HL-60/S4 treated with retinoic acid at 250 ng/mL for 4 days and 3 days (cell line): ENCODE measurements at regions not wholly inside any gene's neighbourhood (a gene's known extent, or its start where the extent isn't known, plus 50 kb on each side); places are given as distances from the start of the nearest gene placed in this dataset.
"Not testable (repeated sequence)": the region's sequence is repeated elsewhere in the genome, so short reads cannot be mapped to it uniquely, and the experiment has no call there.

Experiments
- in situ Hi-C: fragments of 300-500 bp; cut with MboI; formaldehyde crosslinking; loops from 2 replicates; pipeline ENCODE4 v1.7.0; 2022; ENCODE audit warnings: low sequenced_read_pairs

- in situ Hi-C loops = no loop called here
Measured at GRCh38 chr4:12615822-12616221, 868.3 kb downstream of the RAB28 start.

- in situ Hi-C loops = no loop called here
Measured at GRCh38 chr4:12612876-12613275, 871.3 kb downstream of the RAB28 start.

- in situ Hi-C loops = not testable (repeated sequence)
Measured at GRCh38 chr4:12609212-12609875, 874.8 kb downstream of the RAB28 start.

- in situ Hi-C loops = no loop called here
Measured at GRCh38 chr4:12595986-12596385, 888.2 kb downstream of the RAB28 start.

GRCh38 chr4:12595489-12595888 lies 888.7 kb downstream of the RAB28 start:
- in situ Hi-C loops = no loop called here

GRCh38 chr4:12588582-12588981 lies 895.6 kb downstream of the RAB28 start:
- in situ Hi-C loops = no loop called here

- in situ Hi-C loops = no loop called here
Measured at GRCh38 chr4:12586242-12587006, 897.7 kb downstream of the RAB28 start.

- in situ Hi-C loops = no loop called here
Measured at GRCh38 chr4:12584116-12584875, 899.8 kb downstream of the RAB28 start.

- in situ Hi-C loops = no loop called here
Measured at GRCh38 chr4:12583275-12583674, 900.9 kb downstream of the RAB28 start.

GRCh38 chr4:12580787-12581186 lies 903.4 kb downstream of the RAB28 start:
- in situ Hi-C loops = no loop called here

GRCh38 chr4:12579172-12579571 lies 905.0 kb downstream of the RAB28 start:
- in situ Hi-C loops = no loop called here

- in situ Hi-C loops = no loop called here
Measured at GRCh38 chr4:12576409-12576808, 907.7 kb downstream of the RAB28 start.

GRCh38 chr4:12573716-12574115 lies 910.4 kb downstream of the RAB28 start:
- in situ Hi-C loops = no loop called here

- in situ Hi-C loops = no loop called here
Measured at GRCh38 chr4:12562476-12563140, 921.5 kb downstream of the RAB28 start.

- in situ Hi-C loops = no loop called here
Measured at GRCh38 chr4:12562021-12562420, 922.1 kb downstream of the RAB28 start.

- in situ Hi-C loops = no loop called here
Measured at GRCh38 chr4:12555011-12555410, 929.1 kb downstream of the RAB28 start.

- in situ Hi-C loops = no loop called here
Measured at GRCh38 chr4:12548678-12549077, 935.5 kb downstream of the RAB28 start.

GRCh38 chr4:12545812-12546211 lies 938.3 kb downstream of the RAB28 start:
- in situ Hi-C loops = no loop called here

GRCh38 chr4:12538162-12538561 lies 946.0 kb downstream of the RAB28 start:
- in situ Hi-C loops = no loop called here

- in situ Hi-C loops = no loop called here
Measured at GRCh38 chr4:12534684-12535083, 949.5 kb downstream of the RAB28 start.

- in situ Hi-C loops = no loop called here
Measured at GRCh38 chr4:12519426-12519825, 964.7 kb downstream of the RAB28 start.
